HG03575 (cell line): ENCODE measurements at regions not wholly inside any gene's neighbourhood (a gene's known extent, or its start where the extent isn't known, plus 50 kb on each side); places are given as distances from the start of the nearest gene placed in this dataset.

ENCODE experiments used
- ATAC-seq: cut with Tn5 transposase; IDR thresholded peaks from one replicate; pipeline ENCODE4 v1.9.1; 2021; ENCODE audit not compliant: unreplicated experiment, insufficient number of reproducible peaks, low FRiP score; ENCODE audit errors: extremely low read depth

DNA sequence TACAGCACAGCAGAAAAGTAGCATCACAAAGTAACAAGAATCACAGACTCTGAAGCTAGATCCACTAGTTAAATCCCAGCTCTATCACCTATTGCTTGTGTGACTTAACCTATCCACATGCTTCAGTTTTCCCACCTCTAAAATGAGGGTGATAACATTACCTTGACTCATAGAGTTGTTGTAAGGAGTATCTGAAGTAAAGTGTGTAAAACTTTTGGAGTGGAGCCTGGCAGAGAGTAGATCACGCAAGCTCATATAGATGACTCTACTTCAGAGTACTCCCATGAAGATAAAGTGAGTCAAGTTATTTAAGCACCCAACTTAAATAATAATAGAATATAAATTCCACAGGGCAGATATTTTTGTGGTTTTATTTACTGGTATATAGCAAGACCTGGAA lies 94.5 kb upstream of the FER start:
- no peak for ATAC-seq

DNA sequence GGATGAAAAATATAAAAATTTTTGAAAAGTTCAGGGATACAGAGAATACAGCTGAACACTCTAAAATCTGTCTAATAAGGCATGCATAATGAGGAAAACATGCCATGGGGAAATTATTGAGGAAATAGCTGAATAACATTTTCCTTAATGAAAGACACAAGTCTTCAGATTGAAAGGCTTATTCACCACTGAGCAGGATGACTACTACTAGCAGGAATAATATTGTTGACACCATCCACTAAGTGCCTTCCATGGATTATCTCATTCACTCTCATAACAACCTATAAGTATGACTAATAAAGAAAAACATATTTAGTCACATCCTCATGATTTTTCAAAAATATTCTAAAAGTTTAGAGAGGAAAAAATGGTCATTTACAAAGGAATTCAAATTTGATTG lies 96.7 kb upstream of the FER start:
- ATAC-seq: no peak

DNA sequence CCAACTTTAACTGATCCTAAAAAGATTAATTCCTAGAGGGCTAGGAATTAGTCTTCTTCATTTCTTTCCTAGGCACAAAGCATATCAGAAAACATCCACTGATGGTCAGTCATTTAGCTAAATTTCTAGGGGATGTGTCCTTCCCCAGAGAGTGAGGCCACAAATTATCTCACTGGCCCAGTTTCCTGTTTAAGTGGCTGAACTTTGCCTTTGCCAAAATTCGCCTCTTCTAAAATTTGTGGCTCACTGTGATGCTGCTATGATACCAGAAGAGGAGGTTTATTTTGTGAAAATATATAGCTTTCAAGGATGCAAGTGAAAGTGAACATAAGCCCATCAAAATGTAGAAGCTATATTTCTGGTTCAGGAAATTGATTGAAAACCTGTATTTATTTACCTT lies 98.1 kb upstream of the FER start:
- no peak for ATAC-seq

DNA sequence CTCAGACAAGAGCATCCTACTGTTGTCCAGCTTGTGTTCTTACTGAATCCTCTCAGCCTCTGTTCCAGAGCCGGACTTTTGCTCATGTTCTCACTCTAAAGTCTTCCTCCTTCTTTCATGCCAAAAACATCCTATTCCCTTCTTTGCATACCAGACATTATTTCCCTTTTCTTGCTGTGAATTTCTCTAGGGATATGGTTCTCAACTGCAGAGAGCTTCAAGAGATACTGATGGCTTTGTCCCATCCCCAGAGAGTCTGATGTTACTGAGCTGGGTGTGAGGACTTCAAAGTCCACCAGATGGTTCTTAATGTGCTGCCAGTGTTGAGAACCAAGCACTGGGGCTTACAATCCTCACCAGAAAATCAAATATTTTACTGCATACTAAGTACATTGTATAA lies 98.6 kb upstream of the FER start:
- no peak for ATAC-seq

DNA sequence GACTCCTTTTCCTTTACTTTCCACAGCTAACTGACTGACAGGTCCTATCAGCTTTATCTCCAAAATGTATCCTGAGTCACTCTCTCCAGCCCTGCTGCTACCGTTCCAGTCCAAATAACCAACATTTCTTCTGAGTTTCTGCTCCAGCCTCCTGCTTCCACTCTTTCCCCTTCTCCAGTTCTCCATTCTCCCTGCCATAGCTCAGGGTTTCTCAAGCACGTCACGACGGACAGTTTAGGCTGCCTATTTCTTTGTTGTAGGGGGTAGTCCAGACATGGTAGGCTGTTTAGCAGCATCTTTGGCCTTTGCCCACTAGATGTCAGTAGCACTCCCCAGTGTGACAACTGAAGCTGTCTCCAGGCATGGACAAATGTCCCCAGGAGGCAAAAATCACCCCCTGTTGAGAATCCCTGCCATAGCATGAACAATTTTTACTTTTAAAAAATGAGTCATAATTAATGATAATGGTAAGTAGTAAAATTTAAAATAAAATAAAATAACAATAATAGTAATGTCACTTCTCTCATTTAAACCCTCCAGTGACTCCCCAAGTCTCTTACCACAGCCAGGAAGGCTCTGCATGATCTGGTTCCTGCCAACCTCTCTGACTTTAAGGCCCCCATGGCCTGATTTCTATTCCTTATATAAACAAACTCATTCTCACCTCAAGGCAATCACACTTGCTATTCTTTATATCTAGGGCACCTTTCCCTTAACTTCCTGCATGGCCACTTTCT lies 105.4 kb upstream of the FER start:
- ATAC-seq: peak; percentile 98

DNA sequence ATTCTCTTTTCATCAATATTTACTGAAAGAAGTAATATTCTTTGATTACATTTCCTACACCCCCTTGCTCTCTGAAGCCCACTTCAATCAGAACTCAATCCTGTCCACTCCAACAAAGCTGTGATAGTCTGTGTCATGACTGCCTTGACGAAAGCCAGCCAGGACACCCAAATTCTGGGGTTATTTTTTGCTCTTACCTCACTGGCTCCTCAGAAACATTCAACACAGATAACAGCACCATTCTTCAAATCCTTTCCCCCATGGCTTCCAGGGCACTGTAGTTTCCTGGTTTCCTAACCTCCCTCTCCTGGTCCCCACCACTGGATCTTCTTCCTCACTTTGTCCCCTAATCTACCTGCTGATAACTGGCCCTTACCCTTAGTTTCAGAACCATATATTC lies 106.1 kb upstream of the FER start:
- ATAC-seq: no peak

DNA sequence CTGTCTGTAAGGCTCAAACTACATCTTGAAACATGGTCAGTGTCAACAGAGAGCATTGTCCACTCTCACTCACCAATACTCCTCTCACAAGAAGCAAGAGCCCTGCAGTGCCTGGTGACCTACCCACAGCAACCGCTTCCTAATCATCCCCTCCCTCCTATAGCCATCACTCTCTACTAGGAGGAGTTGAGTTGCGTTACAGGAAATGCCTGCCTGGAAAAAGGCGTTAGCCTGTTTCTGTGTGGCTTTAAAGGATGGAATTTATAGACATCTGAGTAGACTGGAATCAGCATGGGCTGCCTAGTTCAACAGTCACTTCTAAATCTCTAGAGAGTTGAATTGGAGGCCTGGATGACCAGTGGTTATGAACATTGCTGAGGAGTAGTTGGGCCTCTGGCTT lies 108.3 kb upstream of the FER start:
- no peak for ATAC-seq

DNA sequence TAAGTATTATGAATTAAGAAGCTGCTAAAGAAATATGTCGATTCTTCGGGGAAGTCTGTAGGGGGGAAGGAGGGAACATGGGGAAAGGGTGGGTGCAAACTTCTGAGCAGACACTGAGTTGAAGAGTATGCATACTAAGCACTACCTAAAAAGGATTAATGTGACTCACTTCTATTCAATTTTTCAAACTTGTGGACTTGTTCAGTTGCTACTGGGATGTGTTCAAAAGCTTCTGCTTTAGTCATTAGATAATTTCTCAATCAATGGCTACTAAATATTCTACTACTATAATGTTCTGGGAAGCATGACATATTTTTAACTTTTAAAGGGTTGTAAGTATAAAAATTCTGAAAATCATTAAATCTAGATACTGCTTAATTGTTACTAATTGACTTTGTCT lies 109.7 kb upstream of the FER start:
- no peak for ATAC-seq

DNA sequence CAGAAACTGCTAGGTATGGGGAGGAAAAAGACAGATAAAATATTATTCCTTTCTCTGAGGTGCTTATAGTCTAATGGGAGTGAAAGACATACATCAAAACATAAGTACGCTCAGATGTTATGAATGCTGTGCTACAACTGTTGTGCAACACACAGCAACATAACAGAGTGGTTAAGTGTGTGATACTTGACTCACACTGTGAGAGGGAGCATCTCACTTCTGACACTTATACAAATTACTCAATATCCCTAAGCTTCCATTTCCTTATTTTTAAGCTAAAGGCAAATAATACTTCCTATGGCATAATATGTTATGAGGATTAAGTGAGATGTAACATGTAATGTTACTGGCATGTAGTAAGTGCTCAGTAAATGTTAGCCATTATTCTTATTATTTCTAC lies 110.6 kb upstream of the FER start:
- ATAC-seq: no peak

DNA sequence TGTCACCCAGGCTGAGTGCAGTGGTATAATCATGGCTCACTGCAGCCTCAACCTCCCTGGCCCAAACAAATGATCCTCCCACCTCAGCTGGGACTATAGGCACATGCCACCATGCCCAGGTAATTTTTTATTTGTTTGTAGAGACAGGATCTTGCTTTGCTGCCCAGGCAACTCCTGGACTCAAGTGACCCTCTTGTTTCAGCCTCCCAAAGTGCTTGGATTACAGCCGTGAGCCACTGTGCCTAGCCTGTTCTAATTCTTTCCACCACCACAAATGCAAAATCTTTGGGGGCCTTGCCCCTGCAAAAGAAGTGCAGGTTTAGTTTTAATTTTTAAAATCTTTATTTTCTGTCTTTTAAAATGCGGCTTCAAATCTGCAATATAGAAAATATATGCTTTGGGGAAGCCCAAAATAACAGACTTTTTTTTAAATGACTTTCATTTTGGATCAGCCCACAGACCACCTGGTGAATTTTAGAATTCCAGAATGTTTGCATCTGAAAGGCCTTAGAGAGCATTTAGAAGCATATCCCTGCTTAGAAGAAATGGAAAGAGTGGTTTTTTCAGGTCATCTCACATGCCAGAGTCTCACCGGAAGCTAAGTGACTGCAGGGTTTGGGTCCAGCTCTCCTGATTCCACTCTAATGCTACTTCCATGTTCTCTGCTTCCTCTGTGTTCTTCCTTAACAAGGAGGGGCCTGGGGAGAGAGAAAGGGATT lies 111.4 kb upstream of the FER start:
- ATAC-seq: no peak

DNA sequence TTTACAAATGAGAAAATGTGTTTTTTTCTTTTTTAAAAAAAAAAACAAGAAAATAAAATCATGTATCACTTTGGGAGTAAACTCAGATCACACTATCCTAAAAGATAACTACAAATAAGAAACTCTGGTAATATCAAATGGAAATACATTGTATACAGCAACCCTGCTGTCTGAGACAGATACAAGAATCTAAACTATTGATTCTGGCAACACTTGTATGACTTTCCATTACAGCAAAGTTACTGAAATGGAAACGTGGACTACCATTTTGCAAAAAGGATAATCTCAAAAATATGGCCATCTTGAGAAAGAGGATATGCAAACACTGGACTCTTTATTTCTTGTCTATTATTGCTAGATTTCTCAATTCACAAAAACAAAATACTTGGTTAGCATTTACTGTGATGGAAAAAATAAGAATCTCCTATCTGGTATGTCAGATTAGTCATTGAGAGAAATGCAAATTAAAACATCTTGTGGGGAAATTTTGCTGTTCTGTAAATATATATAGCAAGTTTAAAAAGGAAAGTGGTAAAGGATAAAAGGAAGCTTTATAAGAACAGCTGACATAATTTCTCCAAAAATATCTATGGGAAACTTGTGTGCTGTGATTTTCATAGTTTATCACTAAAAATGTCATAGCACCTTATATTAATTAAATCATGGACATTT lies 112.9 kb upstream of the FER start:
- peak; percentile 61 for ATAC-seq

DNA sequence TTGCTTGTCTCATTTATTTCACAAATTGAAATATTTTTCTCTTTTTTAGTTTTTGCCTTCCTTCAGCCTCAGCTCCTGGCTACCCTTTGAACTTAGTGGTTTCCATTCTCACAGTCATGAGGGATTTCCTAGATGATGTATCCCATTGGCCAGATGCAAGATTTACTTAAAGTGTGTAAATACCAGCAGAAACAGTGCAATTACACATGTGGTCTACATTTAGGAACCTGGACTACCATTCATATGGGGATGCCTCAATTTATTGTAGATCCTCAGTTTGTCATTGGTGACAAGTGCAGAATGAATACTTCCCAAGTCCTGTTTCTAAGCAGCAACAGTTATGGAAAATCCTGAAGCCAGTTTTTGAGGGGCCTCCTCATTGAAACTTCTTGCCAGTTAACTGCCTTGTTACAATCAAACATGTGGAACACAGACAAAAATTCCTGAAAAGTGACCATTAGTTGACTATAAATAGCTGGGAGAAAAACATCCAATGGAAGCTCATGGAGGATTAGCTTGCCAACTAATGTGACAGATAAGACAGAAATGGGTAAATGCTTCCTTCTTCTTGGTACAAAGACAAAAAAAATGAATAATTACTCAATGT lies 113.6 kb upstream of the FER start:
- ATAC-seq: no peak

DNA sequence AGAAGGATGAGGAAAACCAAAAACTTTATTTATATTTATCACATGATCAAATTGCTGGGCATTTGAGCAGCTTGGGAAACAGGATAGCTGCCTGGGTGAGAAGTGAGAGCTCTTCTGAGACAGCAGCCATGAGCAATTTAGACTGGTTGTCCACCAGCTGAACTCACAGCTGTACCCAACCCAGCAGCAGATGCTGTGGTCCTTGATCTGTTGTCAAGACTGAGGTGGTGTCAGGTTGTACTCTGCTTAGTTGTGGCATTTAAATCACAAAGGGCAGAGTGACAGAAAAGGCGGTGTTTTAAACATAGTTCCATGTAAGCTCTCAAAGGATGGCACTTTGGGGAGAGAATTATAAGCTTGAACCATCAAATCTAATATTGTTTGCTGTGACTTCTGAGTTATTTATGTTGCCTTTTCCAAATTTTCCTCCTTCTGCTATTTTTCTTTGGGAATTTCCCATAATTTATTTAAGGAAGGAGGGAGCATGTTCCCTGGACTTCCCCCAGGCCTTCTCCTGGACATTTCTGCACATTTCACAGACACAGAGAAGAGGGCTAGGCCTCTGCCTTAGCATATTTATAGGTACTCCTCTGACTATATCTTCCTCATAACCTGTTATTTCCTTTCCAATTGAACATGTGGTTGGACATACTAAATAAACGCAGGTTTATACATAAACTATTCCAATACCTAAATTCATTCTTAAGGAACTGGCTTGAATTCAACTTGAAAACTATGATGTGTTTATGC lies 117.7 kb upstream of the FER start:
- ATAC-seq: no peak

DNA sequence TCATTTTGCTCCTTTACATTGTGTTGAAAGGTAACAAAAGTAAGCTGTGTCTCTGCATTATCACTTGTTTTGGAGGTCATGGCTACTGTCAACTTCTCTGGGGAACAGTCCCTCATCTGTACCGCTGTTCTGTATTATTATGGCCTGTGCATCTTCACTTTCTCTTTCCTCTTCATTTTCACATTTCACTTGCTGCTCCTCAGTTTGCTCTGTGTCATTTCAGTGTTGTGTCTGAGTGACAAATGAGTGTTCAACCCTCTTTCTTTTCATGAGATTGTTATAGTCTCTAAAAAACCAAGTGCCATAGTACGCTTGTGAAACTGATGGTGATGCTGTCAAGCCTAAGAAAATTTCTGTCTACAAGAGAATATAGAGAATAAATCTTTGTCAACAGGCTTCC lies 122.0 kb upstream of the FER start:
- ATAC-seq: no peak

DNA sequence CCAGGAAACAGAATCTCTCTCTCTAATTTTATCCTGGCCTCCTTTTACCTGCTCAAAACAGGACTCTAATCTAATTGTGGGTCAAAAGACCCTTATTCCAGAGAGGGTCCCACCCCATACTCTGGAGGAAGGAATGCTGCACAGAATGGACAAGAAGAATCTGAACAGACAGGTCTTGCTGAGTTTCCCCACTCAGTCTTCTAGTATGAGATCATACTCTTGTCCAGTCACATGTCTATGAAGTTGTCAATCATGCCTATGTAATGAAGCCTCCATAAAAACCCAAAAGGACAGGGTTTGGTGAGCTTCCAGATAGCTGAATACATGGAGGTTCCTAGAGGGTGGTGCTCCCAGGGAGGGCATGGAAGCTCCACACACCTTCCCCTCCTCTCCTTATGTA lies 123.9 kb upstream of the FER start:
- no peak for ATAC-seq

DNA sequence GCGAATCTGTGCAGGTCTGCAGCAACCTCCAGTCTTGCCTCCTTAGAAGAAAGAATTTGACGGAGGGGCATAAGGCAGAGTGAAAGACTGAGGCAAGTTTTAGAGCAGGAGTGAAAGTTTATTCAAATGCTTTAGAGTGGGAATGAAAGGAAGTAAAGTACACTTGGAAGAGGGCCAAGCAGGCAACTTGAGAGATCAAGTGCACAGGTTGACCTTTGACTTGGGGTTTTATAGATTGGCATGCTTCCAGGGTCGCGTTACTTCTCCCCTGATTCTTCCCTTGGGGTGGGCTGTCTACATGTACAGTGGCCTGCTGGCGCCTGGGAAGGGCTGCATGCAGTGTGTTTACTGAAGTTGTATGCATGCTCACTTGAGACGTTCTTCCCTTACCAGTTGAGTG lies 127.2 kb upstream of the FER start:
- ATAC-seq: no peak

DNA sequence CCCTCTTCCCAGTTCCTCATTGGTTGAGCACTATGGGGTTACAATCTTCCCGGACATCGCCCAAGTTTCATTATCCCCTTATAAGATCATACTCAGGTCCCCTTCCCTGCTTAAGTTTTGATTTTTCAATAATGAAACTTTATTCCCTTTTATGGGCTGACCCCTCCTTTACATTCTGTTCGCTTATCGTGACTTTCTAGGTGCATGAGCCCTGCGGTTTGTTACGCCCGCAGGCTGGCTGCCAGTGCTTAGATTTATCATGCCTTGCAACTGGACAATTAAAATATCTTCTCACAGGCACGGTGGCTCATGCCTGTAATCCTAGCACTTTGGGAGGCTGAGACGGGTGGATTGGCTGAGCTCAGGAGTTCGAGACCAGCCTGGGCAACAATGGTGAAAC lies 127.9 kb upstream of the FER start:
- no peak for ATAC-seq

DNA sequence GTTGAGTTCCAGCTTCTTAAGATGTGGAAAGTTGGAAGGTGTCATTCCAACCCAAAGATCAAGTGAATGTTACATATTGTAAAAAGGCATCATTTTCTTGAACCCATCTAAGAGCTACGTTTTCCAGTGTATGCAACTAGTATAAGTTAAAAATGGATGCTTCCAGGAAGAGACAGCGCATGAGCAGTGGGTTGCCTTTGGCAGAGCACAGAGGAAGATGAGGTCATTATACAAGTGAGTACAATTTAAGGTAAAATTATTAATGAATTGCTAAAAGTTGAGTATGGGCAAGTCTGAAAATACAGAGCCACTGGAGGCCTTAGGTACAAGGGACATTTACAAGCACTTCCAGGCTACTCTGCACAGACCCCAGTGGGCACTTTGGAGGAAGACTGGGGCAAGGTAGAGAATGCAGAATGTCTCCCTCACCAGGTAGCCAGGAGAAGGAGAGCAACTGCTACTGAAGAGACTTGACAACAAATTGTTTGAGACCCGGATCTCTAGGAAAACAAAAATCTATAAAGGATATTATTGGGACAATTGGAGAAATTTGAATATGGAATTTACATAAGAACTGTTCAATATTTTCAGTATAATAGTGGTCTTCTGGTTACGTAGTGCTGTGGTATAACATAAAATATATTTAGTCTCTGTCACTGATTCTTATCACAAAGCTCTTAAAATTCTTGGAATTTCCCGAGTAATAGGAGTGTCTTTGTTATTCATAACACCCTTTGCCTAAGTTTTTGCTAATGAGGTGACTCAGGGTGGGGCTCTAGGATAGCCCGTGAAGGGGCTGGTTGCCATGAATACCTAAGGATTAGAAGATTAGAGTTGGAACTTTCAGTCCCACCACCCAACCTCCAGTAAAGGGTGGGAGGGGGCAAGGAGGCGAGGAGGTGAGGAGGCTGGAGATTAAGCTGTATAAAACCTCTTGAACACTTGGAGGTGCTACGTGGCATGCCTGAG lies 129.9 kb upstream of the FER start:
- ATAC-seq: no peak
